Prostate gland (tissue), 2 donors: ENCODE measurements at regions not wholly inside any gene's neighbourhood (a gene's known extent, or its start where the extent isn't known, plus 50 kb on each side); places are given as distances from the start of the nearest gene placed in this dataset.

ENCODE experiments used
- DNase-seq: peaks from one replicate; pipeline ENCODE4 v3.0.0-alpha.2; 2019; ENCODE audit warnings: low spot score
- H3K27ac ChIP-seq, 2 donors: fragments of 200-600 bp; sonication (generic); 2 replicates each; pipeline ENCODE4 v1.5.1; 2017 to 2019
- H3K27me3 ChIP-seq: fragments of 200-600 bp; sonication (generic); replicated peaks from 2 replicates; pipeline ENCODE4 v1.5.1; 2019; ENCODE audit not compliant: insufficient read depth
- H3K36me3 ChIP-seq, 2 donors: fragments of 200-600 bp; sonication (generic); 1 replicate in 1 of 2; 2 replicates in 1 of 2; pipeline versions ENCODE4 v1.5.1 to v1.8.1; 2017 to 2019
- H3K4me1 ChIP-seq: fragments of 200-600 bp; sonication (generic); replicated peaks from 2 replicates; pipeline ENCODE4 v1.5.1; 2019
- H3K4me3 ChIP-seq, 2 donors: fragments of 200-600 bp; sonication (generic); 2 replicates each; pipeline ENCODE4 v1.5.1; 2017 to 2019
- H3K9me3 ChIP-seq: fragments of 200-600 bp; sonication (generic); 2 replicates; pipeline ENCODE4 v1.5.1; 2017
- POLR2A ChIP-seq: fragments of 450-650 bp; IDR thresholded peaks from one replicate; pipeline ENCODE4 v1.6.1; 2016; ENCODE audit warnings: antibody characterized with exemption, mild to moderate bottlenecking
- POLR2AphosphoS5 ChIP-seq: sonication (generic); formaldehyde crosslinking; IDR thresholded peaks from one replicate; pipeline ENCODE4 v1.6.1; 2017; ENCODE audit warnings: antibody characterized with exemption
- WGBS: methylation state at CpG from one replicate; pipeline ENCODE4 v1.1.5; 2018; 5-methylcytosine and 5-hydroxymethylcytosine counted together
- intact Hi-C: fragments of 100-400 bp; cut with DNase I; formaldehyde crosslinking; loops from one replicate; pipeline ENCODE4 v1.14.2; 2022
- TF ChIP-seq, protein P1 (sequence below), 4 experiments: fragments of 200-600 bp in 2 of 4; fragments of 450-650 bp in 2 of 4; sonication (generic) in 2 of 4; IDR thresholded peaks; 1 replicate in 3 of 4; 2 replicates in 1 of 4; pipeline ENCODE4 v1.5.1; 2016 to 2019; ENCODE audit warnings: antibody characterized with exemption in 4 of 4, mild to moderate bottlenecking in 2 of 4, moderate library complexity in 2 of 4

DNA sequence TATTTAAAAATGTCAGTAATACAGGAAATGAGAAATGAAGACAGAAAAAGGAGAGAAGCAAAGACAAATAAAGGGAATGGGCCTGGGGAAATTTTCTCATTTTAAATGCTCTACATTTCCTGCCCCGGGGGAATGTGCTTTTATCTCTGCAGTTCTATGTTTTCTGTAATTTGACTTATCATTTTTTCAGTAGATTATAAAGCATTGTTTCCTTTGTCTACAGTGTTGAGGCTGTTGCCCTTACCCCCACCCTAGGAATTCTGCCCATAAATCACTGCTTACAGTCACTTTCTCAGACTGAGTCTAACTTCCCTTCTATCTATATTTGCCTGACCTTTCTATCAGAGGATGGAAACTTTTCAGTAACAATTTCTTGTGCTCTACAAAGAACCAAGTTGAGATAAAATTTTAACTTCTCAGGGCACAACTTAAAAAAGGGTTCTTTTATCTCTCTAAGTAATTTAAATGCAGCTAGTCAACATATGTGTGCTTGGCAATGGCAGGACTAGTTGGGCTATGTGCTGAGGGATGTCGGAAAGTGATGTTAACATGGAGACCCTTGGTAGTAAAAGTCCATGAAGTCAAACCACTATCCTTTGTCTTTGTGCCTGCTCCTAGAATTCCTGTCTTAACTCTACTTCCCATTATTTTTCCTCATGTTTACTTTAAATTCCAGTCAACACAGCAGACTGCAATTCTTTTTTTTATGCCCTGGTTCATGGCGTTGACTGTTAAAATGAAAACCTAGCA is 146.5 kb upstream of the MMADHC start:
- WGBS: 68% methylated on average over 3 of the region's 3 CpGs
- no peak overlapping the region for H3K4me3 ChIP-seq
- H3K36me3 ChIP-seq: no peaks in the 10 kb centered on the region
- no peaks in the 10 kb centered on the region for H3K9me3 ChIP-seq
- intact Hi-C loops: no loop called here
- DNase-seq: no peak
- H3K4me1 ChIP-seq: no peaks in the 10 kb centered on the region
- TF ChIP-seq POLR2AphosphoS5: no peak
- no peak for TF ChIP-seq POLR2A
- TF ChIP-seq, protein P1, sequence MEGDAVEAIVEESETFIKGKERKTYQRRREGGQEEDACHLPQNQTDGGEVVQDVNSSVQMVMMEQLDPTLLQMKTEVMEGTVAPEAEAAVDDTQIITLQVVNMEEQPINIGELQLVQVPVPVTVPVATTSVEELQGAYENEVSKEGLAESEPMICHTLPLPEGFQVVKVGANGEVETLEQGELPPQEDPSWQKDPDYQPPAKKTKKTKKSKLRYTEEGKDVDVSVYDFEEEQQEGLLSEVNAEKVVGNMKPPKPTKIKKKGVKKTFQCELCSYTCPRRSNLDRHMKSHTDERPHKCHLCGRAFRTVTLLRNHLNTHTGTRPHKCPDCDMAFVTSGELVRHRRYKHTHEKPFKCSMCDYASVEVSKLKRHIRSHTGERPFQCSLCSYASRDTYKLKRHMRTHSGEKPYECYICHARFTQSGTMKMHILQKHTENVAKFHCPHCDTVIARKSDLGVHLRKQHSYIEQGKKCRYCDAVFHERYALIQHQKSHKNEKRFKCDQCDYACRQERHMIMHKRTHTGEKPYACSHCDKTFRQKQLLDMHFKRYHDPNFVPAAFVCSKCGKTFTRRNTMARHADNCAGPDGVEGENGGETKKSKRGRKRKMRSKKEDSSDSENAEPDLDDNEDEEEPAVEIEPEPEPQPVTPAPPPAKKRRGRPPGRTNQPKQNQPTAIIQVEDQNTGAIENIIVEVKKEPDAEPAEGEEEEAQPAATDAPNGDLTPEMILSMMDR (IDR thresholded peaks at IDR 0.05): no peak
- no peak overlapping the region for H3K27ac ChIP-seq
- H3K27me3 ChIP-seq: no peaks in the 10 kb centered on the region

GRCh38 chr2:149732730-149733290 is 145.2 kb upstream of the MMADHC start:
- TF ChIP-seq POLR2A (no peak), POLR2AphosphoS5 (no peak)
- TF ChIP-seq, protein P1 (IDR thresholded peaks at IDR 0.05): no peak
- Histone ChIP-seq H3K4me3 (no peak overlapping the region), H3K36me3 (no peaks in the 10 kb centered on the region), H3K9me3 (no peaks in the 10 kb centered on the region), H3K27ac (no peak overlapping the region), H3K27me3 (no peaks in the 10 kb centered on the region), H3K4me1 (no peaks in the 10 kb centered on the region)
- intact Hi-C loops: no loop called here
- 96% methylated on average over 1 of the region's 1 CpG for WGBS
- no peak for DNase-seq

DNA sequence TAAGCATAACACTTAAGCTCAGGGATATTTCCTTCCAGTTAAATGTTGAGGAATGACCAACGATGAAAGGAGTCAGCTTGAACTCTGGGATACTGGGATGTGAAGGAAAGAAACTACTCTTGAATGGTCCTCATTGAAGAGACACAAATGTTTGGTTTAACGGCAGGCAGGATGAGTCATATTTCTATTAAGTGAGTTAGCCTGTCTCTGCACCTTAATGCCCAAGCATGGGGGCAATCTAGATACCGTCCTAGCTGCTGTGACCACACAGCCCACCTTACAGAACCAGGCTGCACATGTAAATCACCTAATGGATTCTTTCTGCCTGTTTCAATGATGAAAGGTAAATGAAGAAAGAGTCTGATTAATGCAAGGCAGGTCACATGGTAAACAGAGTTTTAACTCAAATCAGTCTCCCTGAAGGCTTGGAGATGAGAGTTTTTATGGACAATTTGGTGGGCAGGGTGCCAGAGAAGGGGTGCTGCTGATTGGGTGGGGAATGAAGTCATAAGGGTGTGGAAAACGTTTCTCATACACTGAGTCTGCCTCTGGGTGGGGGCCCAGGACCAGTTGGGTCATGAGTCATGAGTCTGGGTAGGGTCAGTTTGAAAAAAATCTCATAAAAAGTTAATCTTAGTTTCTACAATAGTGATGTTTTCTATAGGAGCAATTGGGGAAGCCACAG is 144.6 kb upstream of the MMADHC start:
- Histone ChIP-seq H3K4me3 (no peak overlapping the region), H3K27ac (no peak overlapping the region), H3K4me1 (no peaks in the 10 kb centered on the region), H3K36me3 (no peaks in the 10 kb centered on the region), H3K27me3 (no peaks in the 10 kb centered on the region), H3K9me3 (no peaks in the 10 kb centered on the region)
- intact Hi-C loops: no loop called here
- 73% methylated on average over 4 of the region's 4 CpGs for WGBS
- TF ChIP-seq POLR2A: no peak
- TF ChIP-seq, protein P1 (IDR thresholded peaks at IDR 0.05): no peak
- TF ChIP-seq POLR2AphosphoS5: no peak
- DNase-seq: no peak

GRCh38 chr2:149731079-149731478 is 143.5 kb upstream of the MMADHC start:
- no peaks in the 10 kb centered on the region for H3K4me1 ChIP-seq
- TF ChIP-seq POLR2A: no peak
- no peak for TF ChIP-seq POLR2AphosphoS5
- TF ChIP-seq, protein P1 (IDR thresholded peaks at IDR 0.05): no peak
- H3K27me3 ChIP-seq: no peaks in the 10 kb centered on the region
- H3K4me3 ChIP-seq: no peak overlapping the region
- intact Hi-C loops: no loop called here
- WGBS: 27% methylated on average over 3 of the region's 3 CpGs
- H3K27ac ChIP-seq: no peak overlapping the region
- no peak for DNase-seq
- H3K36me3 ChIP-seq: no peaks in the 10 kb centered on the region
- H3K9me3 ChIP-seq: no peaks in the 10 kb centered on the region
